Muscle layer of colon (tissue), 2 donors: ENCODE measurements at regions not wholly inside any gene's neighbourhood (a gene's known extent, or its start where the extent isn't known, plus 50 kb on each side); places are given as distances from the start of the nearest gene placed in this dataset.
"Not testable (repeated sequence)": the region's sequence is repeated elsewhere in the genome, so short reads cannot be mapped to it uniquely, and the experiment has no call there.

ENCODE experiments used
- H3K27ac ChIP-seq: one replicate; pipeline ENCODE4 v1.7.0; 2013; ENCODE audit warnings: low read depth, mild to moderate bottlenecking, low read length, moderate library complexity
- H3K27me3 ChIP-seq, 2 donors: one replicate each; pipeline ENCODE4 v1.7.0; 2013; ENCODE audit warnings: low read length in 2 of 2, mild to moderate bottlenecking in 2 of 2; ENCODE audit not compliant: insufficient read depth in 2 of 2, control insufficient read depth in 1 of 2
- H3K36me3 ChIP-seq: one replicate; pipeline ENCODE4 v1.7.0; 2013; ENCODE audit warnings: mild to moderate bottlenecking, low read length; ENCODE audit not compliant: insufficient read depth
- H3K4me1 ChIP-seq: one replicate; pipeline ENCODE4 v1.7.0; 2013; ENCODE audit warnings: mild to moderate bottlenecking, low read length; ENCODE audit not compliant: insufficient read depth
- H3K4me3 ChIP-seq, 2 donors: one replicate each; pipeline ENCODE4 v1.7.0; 2013; ENCODE audit warnings: low read length in 2 of 2, low read depth in 1 of 2, mild to moderate bottlenecking in 1 of 2, moderate library complexity in 1 of 2
- H3K9ac ChIP-seq: one replicate; pipeline ENCODE4 v1.7.0; 2013; ENCODE audit warnings: low read length
- H3K9me3 ChIP-seq: one replicate; pipeline ENCODE4 v1.7.0; 2013; ENCODE audit warnings: mild to moderate bottlenecking, low read length
- donor health status: abdominal sarcoma.
- donor health status: Adenocarcinoma of cecum.

- H3K27ac ChIP-seq, result no peak overlapping the region
- no peak overlapping the region for H3K9ac ChIP-seq
- H3K36me3 ChIP-seq, result no peaks in the 10 kb centered on the region
- peaks cover 0 to 35% of the 10 kb centered on the region in 2 donors for H3K27me3 ChIP-seq
- no peak overlapping the region for H3K4me3 ChIP-seq
- no peaks in the 10 kb centered on the region for H3K9me3 ChIP-seq
- H3K4me1 ChIP-seq, result no peaks in the 10 kb centered on the region
These were observed 110.4 kb downstream of the MICALL2 start for GRCh38 chr7:1348823-1349335.

- no peaks in the 10 kb centered on the region for H3K4me1 ChIP-seq
- H3K27me3 ChIP-seq, result peaks cover 0 to 40% of the 10 kb centered on the region in 2 donors
- H3K9ac ChIP-seq, result no peak overlapping the region
- H3K4me3 ChIP-seq, result no peak overlapping the region
- H3K9me3 ChIP-seq, result no peaks in the 10 kb centered on the region
- H3K27ac ChIP-seq, result no peak overlapping the region
- H3K36me3 ChIP-seq, result no peaks in the 10 kb centered on the region
These were observed 109.9 kb downstream of the MICALL2 start for GRCh38 chr7:1349351-1349761.

GRCh38 chr7:1351881-1352625 is 107.2 kb downstream of the MICALL2 start:
- H3K4me3 ChIP-seq, result no peak overlapping the region
- H3K27ac ChIP-seq, result no peak overlapping the region
- no peak overlapping the region for H3K9ac ChIP-seq
- no peaks in the 10 kb centered on the region for H3K9me3 ChIP-seq
- no peaks in the 10 kb centered on the region for H3K4me1 ChIP-seq
- H3K27me3 ChIP-seq, result peaks cover 0 to 55% of the 10 kb centered on the region in 2 donors
- no peaks in the 10 kb centered on the region for H3K36me3 ChIP-seq

- no peak overlapping the region for H3K4me3 ChIP-seq
- no peaks in the 10 kb centered on the region for H3K4me1 ChIP-seq
- H3K9ac ChIP-seq, result no peak overlapping the region
- no peaks in the 10 kb centered on the region for H3K9me3 ChIP-seq
- no peaks in the 10 kb centered on the region for H3K36me3 ChIP-seq
- H3K27ac ChIP-seq, result no peak overlapping the region
- H3K27me3 ChIP-seq, result peaks cover 0 to 57% of the 10 kb centered on the region in 2 donors
These were observed 106.5 kb downstream of the MICALL2 start for GRCh38 chr7:1352656-1353271.

GRCh38 chr7:1354661-1355567 is 104.4 kb downstream of the MICALL2 start:
- Histone ChIP-seq H3K9ac (no peak overlapping the region), H3K36me3 (no peaks in the 10 kb centered on the region), H3K4me1 (no peaks in the 10 kb centered on the region), H3K27me3 (peaks cover 0 to 49% of the 10 kb centered on the region in 2 donors), H3K27ac (no peak overlapping the region), H3K9me3 (no peaks in the 10 kb centered on the region), H3K4me3 (no peak overlapping the region)

GRCh38 chr7:1355568-1356340 is 103.5 kb downstream of the MICALL2 start:
- Histone ChIP-seq H3K36me3 (no peaks in the 10 kb centered on the region), H3K27ac (no peak overlapping the region), H3K9me3 (no peaks in the 10 kb centered on the region), H3K4me1 (no peaks in the 10 kb centered on the region), H3K9ac (no peak overlapping the region), H3K4me3 (no peak overlapping the region), H3K27me3 (peaks cover 0 to 49% of the 10 kb centered on the region in 2 donors)

- not testable (repeated sequence) for H3K27ac ChIP-seq
These were observed 102.4 kb downstream of the MICALL2 start for GRCh38 chr7:1356853-1357252.

GRCh38 chr7:1357260-1357600 is 102.0 kb downstream of the MICALL2 start:
- not testable (repeated sequence) for H3K4me1 ChIP-seq, H3K4me3 ChIP-seq
- peaks cover 0 to 39% of the 10 kb centered on the region in 2 donors for H3K27me3 ChIP-seq

More at GRCh38 chr7:1356853-1357252, 102.4 kb downstream of the MICALL2 start:
- not testable (repeated sequence) for H3K4me1 ChIP-seq, H3K36me3 ChIP-seq, H3K9me3 ChIP-seq, H3K9ac ChIP-seq, H3K4me3 ChIP-seq
- H3K27me3 ChIP-seq, result peaks cover 0 to 43% of the 10 kb centered on the region in 2 donors

GRCh38 chr7:1357601-1358271 is 101.5 kb downstream of the MICALL2 start:
- Histone ChIP-seq H3K4me3 (no peak overlapping the region), H3K9me3 (no peaks in the 10 kb centered on the region), H3K36me3 (no peaks in the 10 kb centered on the region), H3K27ac (no peak overlapping the region), H3K4me1 (no peaks in the 10 kb centered on the region), H3K27me3 (peaks cover 0 to 36% of the 10 kb centered on the region in 2 donors), H3K9ac (no peak overlapping the region)

More at GRCh38 chr7:1357260-1357600, 102.0 kb downstream of the MICALL2 start:
- not testable (repeated sequence) for H3K9ac ChIP-seq, H3K9me3 ChIP-seq, H3K27ac ChIP-seq, H3K36me3 ChIP-seq

GRCh38 chr7:1358376-1359050 is 100.8 kb downstream of the MICALL2 start:
- Histone ChIP-seq H3K9ac (no peak overlapping the region), H3K9me3 (no peaks in the 10 kb centered on the region), H3K27me3 (peaks cover 0 to 32% of the 10 kb centered on the region in 2 donors)

More at GRCh38 chr7:1358376-1359050, 100.8 kb downstream of the MICALL2 start:
- no peaks in the 10 kb centered on the region for H3K4me1 ChIP-seq
- no peak overlapping the region for H3K27ac ChIP-seq
- no peak overlapping the region for H3K4me3 ChIP-seq
- no peaks in the 10 kb centered on the region for H3K36me3 ChIP-seq
